GM18858 (cell line): ENCODE measurements at regions not wholly inside any gene's neighbourhood (a gene's known extent, or its start where the extent isn't known, plus 50 kb on each side); places are given as distances from the start of the nearest gene placed in this dataset.

ENCODE experiments used
- ATAC-seq: cut with Tn5 transposase; IDR thresholded peaks from one replicate; pipeline ENCODE4 v1.9.1; 2021; ENCODE audit not compliant: unreplicated experiment

DNA sequence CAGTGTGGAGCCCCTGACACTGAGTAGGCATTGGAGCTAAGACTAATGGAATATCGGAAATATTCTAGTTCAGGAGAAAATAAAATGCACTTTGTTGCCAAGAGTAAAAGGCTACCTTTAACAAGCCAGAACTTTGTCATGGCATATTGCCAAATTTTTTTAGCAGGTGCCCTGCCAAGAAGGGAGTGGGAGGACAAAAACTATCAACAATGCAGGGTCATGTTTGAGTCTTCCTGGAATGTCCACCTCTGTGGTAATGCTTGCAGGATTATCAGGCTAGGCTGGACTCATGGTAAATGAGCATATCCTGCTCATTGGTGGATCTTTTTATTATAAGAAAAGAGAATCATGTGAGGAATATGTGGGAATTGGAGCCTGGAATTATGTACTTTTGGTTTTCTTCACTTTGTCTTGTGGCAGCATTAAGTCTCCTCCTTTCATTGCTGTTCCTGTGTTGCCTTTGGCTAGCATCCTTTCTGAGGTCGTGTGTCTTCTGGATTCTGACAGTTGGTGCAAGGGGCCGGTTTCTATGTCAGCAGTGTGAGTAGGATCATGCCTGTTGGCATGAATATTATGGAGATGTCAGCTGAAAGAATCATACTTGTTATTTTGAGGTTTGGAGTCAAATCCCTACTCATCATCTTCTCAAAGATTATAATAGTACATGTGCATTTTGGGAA is 122.9 kb upstream of the SPRY2 start:
- no peak for ATAC-seq

GRCh38 chr13:80462567-80462966 is 121.6 kb upstream of the SPRY2 start:
- ATAC-seq, result no peak

DNA sequence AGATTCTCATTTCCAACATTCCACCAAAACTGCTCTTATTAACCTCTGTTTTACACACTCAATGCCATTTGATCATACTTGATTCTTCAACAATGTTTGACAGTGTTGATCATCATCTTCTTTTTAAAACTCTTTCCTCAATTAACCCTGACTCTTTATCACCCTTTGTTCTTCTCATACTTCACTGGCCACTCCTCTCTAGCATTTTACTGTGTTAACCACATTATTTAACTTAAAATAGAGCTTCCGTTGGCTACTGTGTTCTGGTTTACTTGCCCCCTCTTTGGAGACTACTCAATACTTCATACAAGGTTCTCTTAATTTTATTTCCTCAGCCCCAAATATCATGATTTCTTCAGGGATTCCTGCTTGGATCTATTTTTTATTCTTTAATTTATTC is 121.1 kb upstream of the SPRY2 start:
- ATAC-seq, result no peak

GRCh38 chr13:80458543-80458942 is 117.6 kb upstream of the SPRY2 start:
- no peak for ATAC-seq

DNA sequence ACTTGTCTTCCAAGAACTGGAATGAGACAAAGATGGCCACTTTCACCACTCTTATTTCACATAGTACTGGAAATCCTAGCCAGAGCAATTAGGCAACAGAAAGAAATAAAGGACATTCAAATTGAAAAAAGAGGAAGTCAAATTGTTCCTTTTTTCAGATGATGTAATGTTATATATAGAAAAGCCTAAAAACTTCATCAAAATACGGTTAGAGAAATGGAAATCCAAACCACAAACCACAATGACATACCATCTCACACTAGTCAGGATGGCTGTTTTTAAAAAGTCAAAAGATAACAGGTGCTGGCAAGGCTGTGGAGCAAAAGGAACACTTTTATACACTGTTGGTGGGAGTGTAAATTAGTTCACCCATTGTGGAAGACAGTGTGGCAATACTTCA is 113.3 kb upstream of the SPRY2 start:
- ATAC-seq, result peak; percentile 94

DNA sequence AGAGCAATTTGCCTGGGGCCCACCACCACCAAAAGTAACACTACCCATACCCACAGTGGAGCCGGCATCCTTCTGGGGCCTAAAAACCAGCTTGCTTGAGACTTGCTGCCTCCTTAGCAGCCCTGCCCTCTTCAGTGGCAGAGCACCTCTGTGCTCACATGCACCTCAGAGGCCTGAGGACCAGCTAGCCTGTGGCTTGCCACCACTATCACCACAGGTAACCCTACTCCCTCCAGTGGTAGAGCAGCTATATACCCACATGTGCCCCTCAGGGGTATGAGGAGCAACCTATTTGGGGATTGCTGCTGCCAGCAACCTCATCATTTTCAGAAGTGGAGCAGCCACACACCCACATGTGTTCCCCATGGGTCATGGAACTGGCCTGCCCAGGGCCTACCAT is 111.4 kb upstream of the SPRY2 start:
- no peak for ATAC-seq

DNA sequence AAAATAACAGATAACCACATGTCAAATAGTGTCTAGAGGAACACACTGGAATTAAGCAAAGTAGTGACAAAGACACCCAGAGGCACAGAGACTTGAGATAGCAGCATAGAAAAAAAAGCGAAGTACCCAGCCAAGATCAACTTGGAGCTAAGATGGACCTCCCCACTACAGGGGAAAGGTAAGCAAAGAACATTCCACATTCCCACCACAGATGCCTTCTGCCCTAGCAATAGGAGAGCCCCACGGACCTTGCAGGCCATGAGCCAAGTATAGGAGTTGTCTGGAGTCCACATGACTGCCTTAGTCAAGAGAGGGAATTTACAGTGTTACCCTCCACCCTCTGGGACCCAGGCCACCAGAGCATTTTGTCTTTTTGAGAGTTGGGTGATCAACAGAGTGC is 110.7 kb upstream of the SPRY2 start:
- no peak for ATAC-seq

DNA sequence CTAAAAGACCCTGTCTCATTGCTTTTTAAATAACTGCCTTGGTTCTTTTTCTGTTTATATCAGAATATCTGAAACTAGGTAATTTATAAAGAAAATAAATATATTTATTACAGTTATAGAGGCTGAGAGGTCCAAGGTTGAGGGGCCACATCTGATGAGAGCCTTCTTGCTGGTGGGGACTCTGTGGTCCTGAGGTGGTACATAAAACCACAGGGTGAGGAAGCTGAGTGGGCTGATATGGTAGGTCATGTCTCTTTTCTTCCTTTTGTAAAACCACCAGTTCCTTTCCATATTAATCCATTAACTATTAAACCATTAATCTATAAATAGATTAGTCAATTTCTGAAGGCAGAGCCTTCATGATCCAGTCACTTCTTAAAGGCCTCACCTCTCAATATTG is 109.5 kb upstream of the SPRY2 start:
- ATAC-seq, result no peak

GRCh38 chr13:80448725-80449124 is 107.8 kb upstream of the SPRY2 start:
- no peak for ATAC-seq

- ATAC-seq, result no peak
These were observed 106.8 kb upstream of the SPRY2 start for GRCh38 chr13:80447747-80448146.

DNA sequence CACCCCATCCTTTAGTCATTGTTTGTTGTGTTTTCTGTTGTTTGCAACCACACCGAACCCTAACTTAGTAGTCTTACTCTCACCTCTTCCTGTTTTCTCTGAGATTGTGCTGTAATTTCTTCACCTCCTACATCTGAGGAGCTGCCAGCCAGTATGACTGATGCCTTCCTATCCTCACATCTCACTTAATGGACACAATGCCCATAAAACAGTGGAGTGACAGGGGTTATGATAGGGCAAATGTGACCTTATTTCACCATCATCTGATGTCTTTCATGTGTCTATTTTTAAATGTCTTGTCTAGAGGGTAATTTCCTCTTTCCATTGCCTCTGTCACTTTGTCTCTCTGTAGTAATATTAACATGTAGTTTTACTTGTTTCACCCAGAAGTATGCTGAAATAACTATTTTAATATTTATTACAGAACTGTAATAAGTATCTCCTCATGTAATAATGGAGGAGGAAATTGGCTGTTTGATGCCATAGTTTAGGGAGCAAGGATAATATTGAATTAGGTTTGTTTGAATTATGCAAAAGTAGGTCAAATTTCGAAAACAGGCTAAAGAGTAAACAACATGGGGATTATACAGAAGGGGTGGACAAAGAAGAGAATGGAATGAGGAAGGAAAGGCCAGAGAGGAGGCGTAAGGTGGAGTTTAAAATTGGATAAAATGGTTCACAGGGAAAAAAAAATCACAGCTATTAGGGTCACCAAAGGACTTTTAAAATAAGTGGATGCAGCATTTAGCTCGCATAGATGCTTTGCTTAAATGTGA is 103.5 kb upstream of the SPRY2 start:
- ATAC-seq, result no peak

- no peak for ATAC-seq
These were observed 101.7 kb upstream of the SPRY2 start for GRCh38 chr13:80442609-80443008.

GRCh38 chr13:80441968-80442367 is 101.0 kb upstream of the SPRY2 start:
- peak; percentile 75 for ATAC-seq

GRCh38 chr13:80438521-80438920 is 97.6 kb upstream of the SPRY2 start:
- ATAC-seq, result no peak

GRCh38 chr13:80437231-80437630 is 96.3 kb upstream of the SPRY2 start:
- no peak for ATAC-seq

DNA sequence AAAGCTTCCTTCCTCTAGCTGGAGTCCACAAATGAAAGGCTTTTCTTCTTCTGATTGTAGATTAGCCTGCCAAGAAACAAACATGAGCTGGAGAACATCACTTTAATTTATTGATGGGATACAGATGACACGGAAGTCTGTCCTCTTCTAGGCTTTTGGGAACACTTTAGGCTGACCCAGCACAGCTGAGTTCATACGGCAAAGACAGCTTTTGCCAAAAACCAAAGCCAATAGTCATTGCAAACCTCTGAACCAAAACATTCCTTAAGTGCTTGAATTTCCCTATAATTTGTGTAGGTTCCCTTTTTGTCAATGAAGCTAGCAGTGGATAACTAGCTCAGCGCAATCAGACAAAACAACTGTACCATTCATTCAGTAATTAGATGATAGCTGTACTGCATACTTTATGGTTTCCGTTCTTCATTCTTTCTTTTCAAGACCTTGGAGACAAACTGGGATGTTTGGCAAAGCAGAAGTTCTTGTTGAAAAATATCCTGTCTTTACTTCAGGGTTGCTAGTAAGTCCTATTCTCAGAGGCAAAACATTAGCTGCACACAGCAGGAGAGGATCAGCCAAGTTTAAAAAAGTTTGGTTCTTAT is 95.7 kb upstream of the SPRY2 start:
- no peak for ATAC-seq

- ATAC-seq, result no peak
These were observed 89.6 kb upstream of the SPRY2 start for GRCh38 chr13:80430561-80430960.

- ATAC-seq, result no peak
These were observed 87.6 kb upstream of the SPRY2 start for GRCh38 chr13:80428349-80429096.

- ATAC-seq, result no peak
These were observed 78.5 kb upstream of the SPRY2 start for GRCh38 chr13:80419416-80419815.

GRCh38 chr13:80413611-80414010 is 72.7 kb upstream of the SPRY2 start:
- no peak for ATAC-seq

GRCh38 chr13:80408270-80408669 is 67.3 kb upstream of the SPRY2 start:
- no peak for ATAC-seq
